ENCODE measurements at regions not wholly inside any gene's neighbourhood (a gene's known extent, or its start where the extent isn't known, plus 50 kb on each side); places are given as distances from the start of the nearest gene placed in this dataset.

DNA sequence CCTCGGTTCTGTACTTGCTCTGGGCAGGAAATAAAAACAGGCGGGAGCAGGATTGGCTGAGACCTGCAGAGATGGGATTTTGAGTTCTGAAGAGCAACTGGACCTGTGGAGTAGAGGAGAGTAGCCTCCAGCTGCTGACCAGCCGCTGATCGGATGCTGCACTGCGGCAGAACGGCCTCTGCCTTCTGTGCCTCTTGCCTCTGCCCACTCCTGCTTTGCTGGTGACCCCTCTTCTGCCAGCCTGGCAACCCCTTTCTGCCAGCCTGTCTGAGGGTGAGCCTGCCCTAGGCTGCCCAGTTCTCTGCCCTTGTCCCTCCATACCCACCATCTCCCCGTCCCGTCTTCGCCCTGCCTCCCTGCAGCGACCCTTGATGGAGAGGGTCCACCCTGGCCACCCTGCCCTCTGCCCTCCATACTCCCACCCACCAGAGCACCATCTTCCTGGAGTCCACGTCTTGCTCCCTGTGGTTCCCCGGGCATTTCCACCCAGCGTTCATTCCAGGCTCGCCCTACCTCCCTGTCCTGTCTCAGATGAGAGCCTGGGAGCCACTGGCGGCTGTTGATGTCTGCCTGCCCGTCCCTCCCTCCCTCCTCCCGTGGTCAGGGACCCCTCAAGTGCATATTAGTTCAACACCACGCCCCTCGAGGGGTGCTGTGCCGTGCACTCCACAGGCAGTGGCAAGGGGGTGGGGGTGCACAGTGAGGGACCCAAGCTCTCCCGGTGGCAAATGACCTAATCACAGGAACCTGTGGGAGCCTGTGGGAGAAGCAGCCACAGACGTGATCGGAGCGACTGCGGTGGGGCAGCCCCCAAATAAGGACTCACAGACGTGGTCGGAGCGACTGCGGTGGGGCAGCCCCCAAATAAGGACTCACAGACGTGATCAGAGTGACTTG, 863.3 kb downstream of the TBC1D22A start:
- TF ChIP-seq, protein P1, sequence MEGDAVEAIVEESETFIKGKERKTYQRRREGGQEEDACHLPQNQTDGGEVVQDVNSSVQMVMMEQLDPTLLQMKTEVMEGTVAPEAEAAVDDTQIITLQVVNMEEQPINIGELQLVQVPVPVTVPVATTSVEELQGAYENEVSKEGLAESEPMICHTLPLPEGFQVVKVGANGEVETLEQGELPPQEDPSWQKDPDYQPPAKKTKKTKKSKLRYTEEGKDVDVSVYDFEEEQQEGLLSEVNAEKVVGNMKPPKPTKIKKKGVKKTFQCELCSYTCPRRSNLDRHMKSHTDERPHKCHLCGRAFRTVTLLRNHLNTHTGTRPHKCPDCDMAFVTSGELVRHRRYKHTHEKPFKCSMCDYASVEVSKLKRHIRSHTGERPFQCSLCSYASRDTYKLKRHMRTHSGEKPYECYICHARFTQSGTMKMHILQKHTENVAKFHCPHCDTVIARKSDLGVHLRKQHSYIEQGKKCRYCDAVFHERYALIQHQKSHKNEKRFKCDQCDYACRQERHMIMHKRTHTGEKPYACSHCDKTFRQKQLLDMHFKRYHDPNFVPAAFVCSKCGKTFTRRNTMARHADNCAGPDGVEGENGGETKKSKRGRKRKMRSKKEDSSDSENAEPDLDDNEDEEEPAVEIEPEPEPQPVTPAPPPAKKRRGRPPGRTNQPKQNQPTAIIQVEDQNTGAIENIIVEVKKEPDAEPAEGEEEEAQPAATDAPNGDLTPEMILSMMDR (IDR thresholded peaks at IDR 0.05; ENCODE audit: unreplicated experiment in 3 of 3), result no peak
- Mint-ChIP-seq H3K27me3 (ENCODE audit: low read depth) (peaks cover 7% of the 10 kb centered on the region), H3K9me3 (no peaks in the 10 kb centered on the region), H3K36me3 (ENCODE audit: low read depth) (no peaks in the 10 kb centered on the region), H3K4me3 (no peak overlapping the region), H3K4me1 (no peaks in the 10 kb centered on the region), H3K27ac (no peak overlapping the region)

DNA sequence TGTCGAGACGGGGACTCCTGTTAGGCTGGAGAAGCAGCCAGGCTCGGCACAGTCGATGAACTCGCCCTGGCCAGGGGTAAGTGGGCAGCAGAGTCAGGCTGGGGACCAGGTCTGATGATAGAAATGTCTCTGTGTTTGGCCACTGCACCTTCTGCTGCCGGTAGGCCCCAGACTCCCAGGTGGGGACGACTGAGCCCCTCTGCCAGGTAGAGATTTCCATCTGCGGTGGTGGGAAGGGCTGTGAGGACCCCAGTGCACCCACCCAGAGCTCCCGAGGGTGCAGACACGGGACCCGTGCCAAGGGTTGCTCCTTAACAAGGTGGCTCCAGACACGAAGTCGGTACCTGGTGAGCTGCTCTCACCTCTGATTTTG, 862.5 kb downstream of the TBC1D22A start:
- Mint-ChIP-seq H3K36me3 (ENCODE audit: low read depth) (no peaks in the 10 kb centered on the region), H3K9me3 (no peaks in the 10 kb centered on the region), H3K27me3 (ENCODE audit: low read depth) (peaks cover 10% of the 10 kb centered on the region), H3K4me1 (no peaks in the 10 kb centered on the region), H3K27ac (no peak overlapping the region), H3K4me3 (no peak overlapping the region)
- TF ChIP-seq, protein P1 (IDR thresholded peaks at IDR 0.05; ENCODE audit: unreplicated experiment in 3 of 3), result no peak

DNA sequence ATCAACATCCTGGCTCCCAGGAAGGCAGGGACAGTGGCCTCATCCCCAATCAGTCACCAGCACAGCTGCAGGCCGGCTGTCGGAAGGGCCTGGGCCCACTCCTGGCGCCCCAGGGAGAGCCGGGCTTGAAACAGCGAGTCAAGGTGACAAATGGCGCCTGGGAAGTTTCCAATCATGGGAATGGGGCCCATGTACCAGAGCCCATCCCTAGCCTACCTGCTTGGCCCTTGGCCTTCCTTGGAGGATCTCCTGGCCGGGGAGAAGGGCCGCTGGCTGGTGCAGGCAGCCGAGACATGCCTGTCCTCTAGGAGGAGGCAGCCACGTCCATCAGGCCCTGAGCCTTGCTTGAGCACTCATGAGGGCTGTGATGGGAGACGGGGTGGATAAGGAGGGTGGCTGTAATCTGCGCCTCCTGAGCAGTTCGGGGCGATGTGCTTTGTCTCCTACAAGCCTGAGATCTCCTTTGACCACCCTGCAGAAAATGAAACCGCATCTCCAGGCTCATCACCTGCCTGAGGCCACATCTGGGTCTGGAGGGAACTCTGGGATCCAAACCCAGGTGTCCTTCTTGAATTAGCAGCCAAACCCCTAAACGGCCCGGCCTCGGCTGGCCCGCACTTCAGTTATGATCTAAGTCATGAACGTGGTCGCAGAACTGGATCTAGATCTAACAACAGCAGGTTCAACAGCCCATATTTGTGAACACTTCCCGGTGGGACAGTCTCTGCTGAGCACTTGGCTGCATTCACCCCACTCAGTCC, 862.0 kb downstream of the TBC1D22A start:
- Mint-ChIP-seq H3K9me3 (no peaks in the 10 kb centered on the region), H3K4me1 (no peaks in the 10 kb centered on the region)

DNA sequence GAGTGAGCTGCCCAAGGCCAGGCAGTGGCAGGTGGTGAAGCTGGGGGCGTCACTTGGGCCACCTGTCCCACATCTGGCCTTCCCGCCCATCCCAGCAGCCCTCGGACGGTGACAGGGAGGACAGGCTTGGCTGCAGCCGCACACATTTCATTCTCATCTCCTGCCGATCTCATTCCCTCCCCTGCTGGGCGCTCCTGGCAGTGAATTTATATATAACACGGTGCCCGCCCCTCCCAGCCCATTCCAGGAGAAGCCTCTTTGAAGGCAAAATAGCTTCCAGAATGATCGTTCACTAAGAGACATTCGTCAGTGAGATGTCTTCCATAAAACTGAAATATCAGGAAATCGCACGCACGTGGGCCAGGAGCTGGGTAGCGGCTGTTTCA, 861.3 kb downstream of the TBC1D22A start:
- peaks cover under 1% of the 10 kb centered on the region for H3K9me3 Mint-ChIP-seq
- peaks cover 16% of the 10 kb centered on the region for H3K27me3 Mint-ChIP-seq (ENCODE audit: low read depth)
- TF ChIP-seq, protein P1 (IDR thresholded peaks at IDR 0.05; ENCODE audit: unreplicated experiment in 3 of 3), result no peak
- no peak overlapping the region for H3K4me3 Mint-ChIP-seq
- H3K36me3 Mint-ChIP-seq (ENCODE audit: low read depth), result no peaks in the 10 kb centered on the region
- H3K27ac Mint-ChIP-seq, result no peak overlapping the region
- no peaks in the 10 kb centered on the region for H3K4me1 Mint-ChIP-seq

More for the DNA sequence above, 862.0 kb downstream of the TBC1D22A start:
- no peak overlapping the region for H3K27ac Mint-ChIP-seq
- H3K27me3 Mint-ChIP-seq (ENCODE audit: low read depth), result peaks cover 16% of the 10 kb centered on the region
- H3K36me3 Mint-ChIP-seq (ENCODE audit: low read depth), result no peaks in the 10 kb centered on the region
- H3K4me3 Mint-ChIP-seq, result no peak overlapping the region
- TF ChIP-seq, protein P1 (IDR thresholded peaks at IDR 0.05; ENCODE audit: unreplicated experiment in 3 of 3), result no peak

DNA sequence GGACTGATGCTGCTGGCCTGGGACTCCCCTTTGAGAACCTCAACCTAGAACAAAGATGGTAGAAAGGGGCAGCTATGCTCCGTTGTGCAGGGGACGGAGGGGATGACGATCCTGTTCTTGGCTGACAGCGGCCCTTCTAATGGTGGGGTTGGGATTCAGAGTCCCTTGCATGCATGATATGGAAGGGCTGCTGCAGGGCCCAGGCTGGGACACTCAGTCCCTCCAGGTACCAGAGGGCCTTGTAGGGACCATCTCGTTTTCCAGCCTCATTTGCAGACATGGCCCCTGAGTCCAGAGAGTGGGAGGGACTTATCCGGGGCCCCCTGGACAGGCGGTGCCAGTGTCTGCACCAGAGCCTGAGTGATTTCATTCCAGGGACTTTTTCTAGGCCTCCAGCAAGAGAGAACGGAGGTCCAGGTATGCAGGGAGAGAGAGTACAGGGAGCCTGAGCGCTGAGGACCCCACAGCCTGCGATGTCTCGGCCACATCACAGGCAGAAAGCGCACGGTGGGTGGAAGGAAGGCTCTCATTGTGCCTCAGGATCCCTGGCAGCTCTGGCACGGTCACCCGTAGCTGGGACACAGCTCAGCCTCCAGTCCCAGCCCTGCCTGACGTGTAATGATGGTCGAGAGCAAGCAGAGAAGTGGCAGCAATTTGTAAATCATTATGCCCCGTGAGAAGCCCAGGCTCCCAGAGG, 860.8 kb downstream of the TBC1D22A start:
- H3K36me3 Mint-ChIP-seq (ENCODE audit: low read depth), result no peaks in the 10 kb centered on the region
- peaks cover 3% of the 10 kb centered on the region for H3K9me3 Mint-ChIP-seq
- peaks cover 16% of the 10 kb centered on the region for H3K27me3 Mint-ChIP-seq (ENCODE audit: low read depth)
- no peak overlapping the region for H3K27ac Mint-ChIP-seq
- no peak overlapping the region for H3K4me3 Mint-ChIP-seq
- H3K4me1 Mint-ChIP-seq, result no peaks in the 10 kb centered on the region
- TF ChIP-seq, protein P1 (IDR thresholded peaks at IDR 0.05; ENCODE audit: unreplicated experiment in 3 of 3), result no peak

All from nephron (organoid).